ENCODE measurements at regions not wholly inside any gene's neighbourhood (a gene's known extent, or its start where the extent isn't known, plus 50 kb on each side); places are given as distances from the start of the nearest gene placed in this dataset.

DNA sequence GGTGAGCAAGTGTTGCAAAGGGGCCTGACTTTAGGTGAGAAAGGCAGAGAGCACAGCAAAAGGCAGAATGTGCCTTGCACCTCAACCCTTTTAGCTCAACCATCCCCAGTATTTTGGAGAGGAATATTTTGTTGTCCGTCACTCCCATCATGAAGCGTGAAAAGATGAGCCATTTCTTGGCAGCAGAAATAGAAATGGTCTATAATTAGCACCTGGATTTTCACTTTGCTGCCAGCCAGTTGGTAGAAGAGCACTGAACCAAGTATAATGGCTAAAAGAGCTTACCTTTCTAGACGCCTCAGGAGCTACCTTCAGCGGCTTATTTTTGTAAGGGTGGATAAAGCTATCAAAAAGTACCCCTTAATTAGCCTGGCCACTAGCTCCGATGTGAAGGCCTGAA, 406.7 kb downstream of the OCA2 start:
- Histone ChIP-seq H2AK5ac (ENCODE audit: low read length) (no peak overlapping the region), H3K23ac (ENCODE audit: low read length) (no peak overlapping the region), H3K79me2 (ENCODE audit: control insufficient read depth, insufficient read depth, low read length, poor library complexity) (no peaks in the 10 kb centered on the region), H3K14ac (ENCODE audit: low read length) (no peak overlapping the region), H2BK12ac (ENCODE audit: low read length) (no peak overlapping the region), H2BK5ac (ENCODE audit: low read depth, low read length, poor library complexity) (no peak overlapping the region), H4K8ac (ENCODE audit: low read depth, low read length) (no peak overlapping the region), H3K4me1 (ENCODE audit: control insufficient read depth in 1 of 2, insufficient read depth in 2 of 2, low read length in 2 of 2) (peaks cover 0 to 2% of the 10 kb centered on the region in 2 experiments), H2AFZ (ENCODE audit: insufficient read depth, low read length, poor library complexity) (no peak overlapping the region), H3K18ac (ENCODE audit: low read length) (no peak overlapping the region), H3K4ac (ENCODE audit: low read depth, low read length) (no peak overlapping the region), H3K27ac (ENCODE audit: low read depth, low read length) (no peak overlapping the region), H3K4me2 (ENCODE audit: low read length) (no peak overlapping the region), H2BK120ac (ENCODE audit: insufficient read depth, low read length, poor library complexity) (peak overlapping the region; percentile 47), H3K4me3 (ENCODE audit: low read depth, low read length) (no peak overlapping the region), H4K91ac (ENCODE audit: low read depth, low read length) (no peak overlapping the region), H4K12ac (ENCODE audit: low read depth, low read length) (no peak overlapping the region), H3K36me3 (ENCODE audit: control insufficient read depth in 1 of 2, insufficient read depth in 2 of 2, low read length in 2 of 2) (no peaks in the 10 kb centered on the region), H3K27me3 (ENCODE audit: insufficient read depth, low read length) (no peaks in the 10 kb centered on the region), H3K9ac (ENCODE audit: low read length) (no peak overlapping the region), H3K79me1 (ENCODE audit: low read length) (peaks cover 9% of the 10 kb centered on the region), H3K9me3 (ENCODE audit: insufficient read depth, low read depth, low read length) (peaks cover 6% of the 10 kb centered on the region)
- no peak for DNase-seq
- WGBS (ENCODE audit: extremely low coverage, insufficient coverage, insufficient read length), result no CpG with 5 or more reads among the region's 5 CpGs

DNA sequence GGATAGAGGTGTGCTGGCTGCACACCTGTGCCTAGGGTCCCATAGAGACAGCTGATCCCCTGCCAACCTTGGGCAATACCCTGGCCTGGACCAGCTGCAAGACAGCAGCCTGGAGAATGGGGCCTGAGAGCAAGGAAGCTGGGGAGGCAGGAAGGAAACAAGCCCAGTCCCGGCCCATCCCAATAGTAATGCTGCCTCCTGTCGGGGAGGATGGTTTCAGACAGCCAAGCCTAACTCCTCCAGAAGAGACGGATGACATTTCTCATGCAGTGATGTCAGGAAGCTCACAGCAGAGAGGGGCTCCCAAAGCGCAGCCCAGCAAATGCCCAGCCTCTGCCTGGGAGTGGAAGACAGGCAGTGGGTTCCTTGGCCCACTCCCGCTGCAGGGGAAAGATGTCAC, 408.8 kb downstream of the OCA2 start:
- no CpG with 5 or more reads among the region's 5 CpGs for WGBS (ENCODE audit: extremely low coverage, insufficient coverage, insufficient read length)
- Histone ChIP-seq H3K79me2 (ENCODE audit: control insufficient read depth, insufficient read depth, low read length, poor library complexity) (no peaks in the 10 kb centered on the region), H2BK120ac (ENCODE audit: insufficient read depth, low read length, poor library complexity) (no peak overlapping the region), H3K4me1 (ENCODE audit: control insufficient read depth in 1 of 2, insufficient read depth in 2 of 2, low read length in 2 of 2) (peaks cover 9 to 15% of the 10 kb centered on the region in 2 experiments), H3K23ac (ENCODE audit: low read length) (no peak overlapping the region), H4K8ac (ENCODE audit: low read depth, low read length) (no peak overlapping the region), H4K91ac (ENCODE audit: low read depth, low read length) (no peak overlapping the region), H2BK12ac (ENCODE audit: low read length) (peak overlapping the region; percentile 33), H2AFZ (ENCODE audit: insufficient read depth, low read length, poor library complexity) (no peak overlapping the region), H2BK5ac (ENCODE audit: low read depth, low read length, poor library complexity) (no peak overlapping the region), H3K4me2 (ENCODE audit: low read length) (no peak overlapping the region), H3K4me3 (ENCODE audit: low read depth, low read length) (no peak overlapping the region), H3K18ac (ENCODE audit: low read length) (no peak overlapping the region), H3K4ac (ENCODE audit: low read depth, low read length) (no peak overlapping the region), H3K27ac (ENCODE audit: low read depth, low read length) (no peak overlapping the region), H3K9me3 (ENCODE audit: insufficient read depth, low read depth, low read length) (peaks cover 9% of the 10 kb centered on the region), H2AK5ac (ENCODE audit: low read length) (no peak overlapping the region), H3K79me1 (ENCODE audit: low read length) (peaks cover 16% of the 10 kb centered on the region), H4K12ac (ENCODE audit: low read depth, low read length) (no peak overlapping the region), H3K36me3 (ENCODE audit: control insufficient read depth in 1 of 2, insufficient read depth in 2 of 2, low read length in 2 of 2) (no peaks in the 10 kb centered on the region), H3K27me3 (ENCODE audit: insufficient read depth, low read length) (no peaks in the 10 kb centered on the region), H3K9ac (ENCODE audit: low read length) (no peak overlapping the region), H3K14ac (ENCODE audit: low read length) (no peak overlapping the region)
- no peak for DNase-seq

DNA sequence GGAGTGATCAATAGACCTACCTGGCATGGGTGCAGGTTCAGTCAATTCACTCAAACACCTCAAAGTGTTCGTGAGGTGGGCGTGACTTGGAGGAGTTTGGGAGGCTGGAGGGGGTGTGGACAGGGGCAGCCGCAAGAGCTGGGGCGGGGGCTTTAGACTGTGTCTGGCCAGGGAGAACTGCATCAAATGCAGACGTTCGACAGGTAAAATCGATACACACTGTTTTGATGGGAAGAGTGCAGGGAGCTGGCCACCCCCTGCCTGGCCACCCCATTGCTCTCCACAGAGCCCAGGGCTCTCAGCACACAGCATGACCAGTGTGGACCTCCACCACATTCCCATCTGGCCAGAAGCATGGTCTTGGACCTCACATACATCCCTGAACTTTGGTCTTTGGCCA, 412.1 kb downstream of the OCA2 start:
- Histone ChIP-seq H4K12ac (ENCODE audit: low read depth, low read length) (no peak overlapping the region), H3K4ac (ENCODE audit: low read depth, low read length) (peak overlapping the region; percentile 34), H3K4me2 (ENCODE audit: low read length) (no peak overlapping the region), H2AFZ (ENCODE audit: insufficient read depth, low read length, poor library complexity) (no peak overlapping the region), H3K18ac (ENCODE audit: low read length) (peak overlapping the region; percentile 11), H2BK5ac (ENCODE audit: low read depth, low read length, poor library complexity) (peak overlapping the region; percentile 66), H3K4me1 (ENCODE audit: control insufficient read depth in 1 of 2, insufficient read depth in 2 of 2, low read length in 2 of 2) (peaks cover 13 to 17% of the 10 kb centered on the region in 2 experiments), H2BK120ac (ENCODE audit: insufficient read depth, low read length, poor library complexity) (peak overlapping the region; percentile 71), H3K27ac (ENCODE audit: low read depth, low read length) (peak overlapping the region; percentile 77), H3K79me1 (ENCODE audit: low read length) (peaks cover 14% of the 10 kb centered on the region), H3K9me3 (ENCODE audit: insufficient read depth, low read depth, low read length) (peaks cover 6% of the 10 kb centered on the region), H3K14ac (ENCODE audit: low read length) (peak overlapping the region; percentile 72), H2AK5ac (ENCODE audit: low read length) (peak overlapping the region; percentile 67), H2BK12ac (ENCODE audit: low read length) (peak overlapping the region; percentile 70), H4K91ac (ENCODE audit: low read depth, low read length) (peak overlapping the region; percentile 94), H3K23ac (ENCODE audit: low read length) (no peak overlapping the region), H3K36me3 (ENCODE audit: control insufficient read depth in 1 of 2, insufficient read depth in 2 of 2, low read length in 2 of 2) (no peaks in the 10 kb centered on the region), H3K79me2 (ENCODE audit: control insufficient read depth, insufficient read depth, low read length, poor library complexity) (no peaks in the 10 kb centered on the region), H3K4me3 (ENCODE audit: low read depth, low read length) (no peak overlapping the region), H4K8ac (ENCODE audit: low read depth, low read length) (peak overlapping the region; percentile 13), H3K27me3 (ENCODE audit: insufficient read depth, low read length) (no peaks in the 10 kb centered on the region), H3K9ac (ENCODE audit: low read length) (no peak overlapping the region)
- no peak for DNase-seq
- WGBS (ENCODE audit: extremely low coverage, insufficient coverage, insufficient read length), result no CpG with 5 or more reads among the region's 7 CpGs

DNA sequence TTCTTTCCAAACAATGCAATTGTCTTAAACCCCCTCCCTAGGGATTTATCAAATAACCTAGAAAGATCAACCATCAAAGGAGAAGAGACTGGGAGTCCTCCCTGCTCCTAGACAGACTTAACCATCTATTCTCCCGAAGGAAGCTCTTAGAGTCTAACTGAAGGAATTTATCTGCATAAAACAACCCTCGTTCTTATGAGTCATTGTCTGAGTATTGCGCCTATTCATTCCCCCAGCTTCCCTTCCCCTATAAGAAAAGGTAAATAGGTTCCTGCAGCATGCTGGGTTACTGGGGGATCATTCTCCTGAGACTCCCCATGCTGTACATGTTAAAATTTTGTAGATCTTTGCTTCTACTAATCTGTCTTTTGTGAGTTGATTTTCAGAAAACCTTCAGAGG, 412.7 kb downstream of the OCA2 start:
- Histone ChIP-seq H2AFZ (ENCODE audit: insufficient read depth, low read length, poor library complexity) (no peak overlapping the region), H3K9me3 (ENCODE audit: insufficient read depth, low read depth, low read length) (peaks cover 6% of the 10 kb centered on the region), H3K18ac (ENCODE audit: low read length) (no peak overlapping the region), H3K27me3 (ENCODE audit: insufficient read depth, low read length) (no peaks in the 10 kb centered on the region), H3K14ac (ENCODE audit: low read length) (peak overlapping the region; percentile 62), H3K4me1 (ENCODE audit: control insufficient read depth in 1 of 2, insufficient read depth in 2 of 2, low read length in 2 of 2) (peaks cover 13 to 17% of the 10 kb centered on the region in 2 experiments), H3K9ac (ENCODE audit: low read length) (no peak overlapping the region), H2BK120ac (ENCODE audit: insufficient read depth, low read length, poor library complexity) (peak overlapping the region; percentile 95), H2AK5ac (ENCODE audit: low read length) (peak overlapping the region; percentile 84), H3K79me1 (ENCODE audit: low read length) (peaks cover 14% of the 10 kb centered on the region), H3K4me3 (ENCODE audit: low read depth, low read length) (no peak overlapping the region), H4K91ac (ENCODE audit: low read depth, low read length) (peak overlapping the region; percentile 97), H3K4me2 (ENCODE audit: low read length) (no peak overlapping the region), H2BK12ac (ENCODE audit: low read length) (peak overlapping the region; percentile 20), H3K4ac (ENCODE audit: low read depth, low read length) (no peak overlapping the region), H3K23ac (ENCODE audit: low read length) (no peak overlapping the region), H3K79me2 (ENCODE audit: control insufficient read depth, insufficient read depth, low read length, poor library complexity) (no peaks in the 10 kb centered on the region), H4K12ac (ENCODE audit: low read depth, low read length) (no peak overlapping the region), H2BK5ac (ENCODE audit: low read depth, low read length, poor library complexity) (peak overlapping the region; percentile 66), H3K36me3 (ENCODE audit: control insufficient read depth in 1 of 2, insufficient read depth in 2 of 2, low read length in 2 of 2) (no peaks in the 10 kb centered on the region), H4K8ac (ENCODE audit: low read depth, low read length) (peak overlapping the region; percentile 20), H3K27ac (ENCODE audit: low read depth, low read length) (peak overlapping the region; percentile 77)
- DNase-seq, result peak in 1 of 2 donors; percentile 0
- no CpG with 5 or more reads among the region's 3 CpGs for WGBS (ENCODE audit: extremely low coverage, insufficient coverage, insufficient read length)
